CD4-positive, CD25-positive, alpha-beta regulatory T cell (primary cell): ENCODE measurements at regions not wholly inside any gene's neighbourhood (a gene's known extent, or its start where the extent isn't known, plus 50 kb on each side); places are given as distances from the start of the nearest gene placed in this dataset.

Source experiments
- ATAC-seq, 2 donors: fragments of 150-1000 bp; cut with Tn5 transposase; one replicate each; pipeline ENCODE4 v1.10.0; 2021; ENCODE audit warnings: low read depth in 2 of 2, moderate number of reproducible peaks in 2 of 2, moderate library complexity in 1 of 2
- DNase-seq, 3 donors: peaks; one replicate each; pipeline versions ENCODE4 v3.0.0 to v3.0.0-alpha.2; 2012 to 2022; ENCODE audit warnings: mixed read lengths in 1 of 3
- H3K27ac ChIP-seq: one replicate; pipeline ENCODE4 v1.7.0; 2013; ENCODE audit warnings: mild to moderate bottlenecking, low read length; ENCODE audit not compliant: insufficient read depth, poor library complexity, severe bottlenecking
- H3K27me3 ChIP-seq: one replicate; pipeline ENCODE4 v1.7.0; 2013; ENCODE audit warnings: low read length; ENCODE audit not compliant: control insufficient read depth, insufficient read depth
- H3K36me3 ChIP-seq: one replicate; pipeline ENCODE4 v1.7.0; 2013; ENCODE audit warnings: mild to moderate bottlenecking, low read length, moderate library complexity; ENCODE audit not compliant: control insufficient read depth, insufficient read depth
- H3K4me1 ChIP-seq: 2 replicates; pipeline ENCODE4 v1.7.0; 2013; ENCODE audit warnings: mild to moderate bottlenecking, low read length; ENCODE audit not compliant: insufficient read depth, control insufficient read depth, poor library complexity, severe bottlenecking
- H3K4me3 ChIP-seq: one replicate; pipeline ENCODE4 v1.7.0; 2013; ENCODE audit warnings: low read depth, mild to moderate bottlenecking, low read length, moderate library complexity
- H3K9me3 ChIP-seq, 2 experiments: 1 replicate in 1 of 2; 2 replicates in 1 of 2; pipeline ENCODE4 v1.7.0; 2013; ENCODE audit warnings: low read length in 2 of 2, mild to moderate bottlenecking in 1 of 2, moderate library complexity in 1 of 2; ENCODE audit not compliant: control insufficient read depth in 2 of 2
- H3K27ac Mint-ChIP-seq, 3 donors: one replicate each; pipeline ENCODE4 v1.8.0; 2020 to 2022; ENCODE audit warnings: mild to moderate bottlenecking in 3 of 3, mixed read lengths in 3 of 3, moderate library complexity in 2 of 3
- H3K27me3 Mint-ChIP-seq: one replicate; pipeline ENCODE4 v1.8.0; 2022; ENCODE audit warnings: mild to moderate bottlenecking, mixed read lengths
- H3K36me3 Mint-ChIP-seq: one replicate; pipeline ENCODE4 v1.8.0; 2020; ENCODE audit warnings: mixed read lengths
- H3K4me1 Mint-ChIP-seq, 4 donors: one replicate each; pipeline ENCODE4 v1.8.0; 2020 to 2022; ENCODE audit warnings: mixed read lengths in 4 of 4, mild to moderate bottlenecking in 1 of 4
- H3K4me3 Mint-ChIP-seq, 4 donors: one replicate each; pipeline ENCODE4 v1.8.0; 2020 to 2022; ENCODE audit warnings: mild to moderate bottlenecking in 4 of 4, mixed read lengths in 4 of 4, moderate library complexity in 3 of 4
- H3K9me3 Mint-ChIP-seq, 7 donors: one replicate each; pipeline ENCODE4 v1.8.0; 2020 to 2022; ENCODE audit warnings: mixed read lengths in 7 of 7, mild to moderate bottlenecking in 3 of 7, moderate library complexity in 2 of 7

DNA sequence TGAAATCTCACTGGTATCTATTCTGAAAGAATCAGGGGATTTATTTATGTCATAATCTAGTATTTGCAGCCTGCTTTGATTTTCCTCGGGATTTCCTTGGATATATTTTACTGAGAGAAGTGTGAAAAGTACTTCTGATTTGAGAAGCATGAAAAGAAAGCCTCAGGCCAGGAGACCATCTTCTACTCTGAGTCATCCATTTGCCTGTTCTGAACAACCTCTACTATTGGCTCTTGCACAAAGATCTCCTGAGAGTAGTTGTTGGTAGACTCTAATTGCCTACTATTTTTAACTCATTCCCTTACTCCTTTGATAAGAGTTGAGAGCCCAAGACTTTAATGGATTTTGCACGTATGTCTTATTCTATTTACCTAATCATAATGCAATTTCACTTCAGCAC, 318.9 kb downstream of the BCHE start:
- Mint-ChIP-seq H3K36me3 (no peaks in the 10 kb centered on the region), H3K27ac (no peak overlapping the region), H3K4me1 (no peaks in the 10 kb centered on the region), H3K9me3 (peaks cover 5 to 30% (median 10%) of the 10 kb centered on the region in 7 donors), H3K27me3 (no peaks in the 10 kb centered on the region), H3K4me3 (no peak overlapping the region)
- ATAC-seq (no peak), DNase-seq (no peak)
- H3K4me3 ChIP-seq: no peak overlapping the region
- no peaks in the 10 kb centered on the region for H3K27me3 ChIP-seq
- H3K36me3 ChIP-seq: no peaks in the 10 kb centered on the region
- H3K9me3 ChIP-seq: peaks cover 3 to 6% of the 10 kb centered on the region in 2 experiments
- H3K4me1 ChIP-seq: no peaks in the 10 kb centered on the region
- H3K27ac ChIP-seq: no peak overlapping the region

DNA sequence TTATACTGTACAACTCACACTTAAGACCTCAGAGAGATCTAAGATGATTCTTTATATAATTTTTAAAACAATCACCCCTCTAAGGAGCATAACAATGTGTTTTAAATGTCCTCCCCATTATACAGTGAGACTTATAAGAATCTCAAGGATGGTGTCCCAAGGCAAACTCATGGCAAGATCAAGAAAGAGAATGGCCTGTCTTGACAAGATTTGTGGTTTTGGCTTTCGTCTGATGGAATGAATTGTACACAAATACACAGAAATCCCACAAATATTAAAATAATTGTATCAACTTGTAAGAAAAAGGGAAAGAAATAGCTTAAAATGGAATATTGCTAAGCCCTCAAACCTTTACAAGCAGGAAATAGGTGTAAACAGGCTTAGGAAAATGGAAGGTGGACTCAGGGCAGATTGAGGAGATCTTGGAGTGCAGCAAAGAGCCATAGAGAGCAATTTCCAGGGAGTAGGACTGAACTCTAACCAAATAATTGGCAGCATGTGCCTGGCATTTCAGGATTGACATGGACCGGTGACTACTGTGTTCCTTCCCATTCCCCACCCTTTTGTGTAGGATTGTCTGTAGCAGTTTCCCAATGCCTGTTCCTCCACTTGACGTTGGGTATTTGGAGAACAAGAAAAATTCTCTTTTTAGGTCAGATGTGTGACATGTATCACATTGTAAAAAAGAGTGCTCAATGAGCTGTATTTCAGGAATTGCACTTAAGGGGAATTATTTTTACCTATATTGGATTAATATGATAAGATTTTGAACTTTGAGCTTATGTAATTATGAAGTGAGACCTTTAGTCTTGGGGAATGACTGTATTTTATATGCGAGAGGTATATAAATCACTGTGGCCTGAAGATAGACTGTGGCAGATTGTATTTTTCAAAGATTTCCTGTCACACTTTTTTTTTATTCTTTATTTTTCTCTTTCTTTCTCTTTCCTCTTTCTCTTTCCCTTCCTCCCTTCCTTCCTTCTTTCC, 317.8 kb upstream of the SLITRK3 start:
- ATAC-seq (no peak), DNase-seq (no peak)
- no peak overlapping the region for H3K4me3 Mint-ChIP-seq
- no peaks in the 10 kb centered on the region for H3K27me3 Mint-ChIP-seq
- H3K36me3 Mint-ChIP-seq: no peaks in the 10 kb centered on the region
- no peaks in the 10 kb centered on the region for H3K27me3 ChIP-seq
- H3K27ac ChIP-seq: no peak overlapping the region
- H3K9me3 ChIP-seq: peaks cover 11% of the 10 kb centered on the region in 2 experiments
- H3K36me3 ChIP-seq: no peaks in the 10 kb centered on the region
- H3K27ac Mint-ChIP-seq: peak overlapping the region in 1 of 3 donors; percentile 40
- no peaks in the 10 kb centered on the region for H3K4me1 ChIP-seq
- no peaks in the 10 kb centered on the region for H3K4me1 Mint-ChIP-seq
- H3K4me3 ChIP-seq: no peak overlapping the region
- peaks cover 0 to 34% (median 7%) of the 10 kb centered on the region in 7 donors for H3K9me3 Mint-ChIP-seq

DNA sequence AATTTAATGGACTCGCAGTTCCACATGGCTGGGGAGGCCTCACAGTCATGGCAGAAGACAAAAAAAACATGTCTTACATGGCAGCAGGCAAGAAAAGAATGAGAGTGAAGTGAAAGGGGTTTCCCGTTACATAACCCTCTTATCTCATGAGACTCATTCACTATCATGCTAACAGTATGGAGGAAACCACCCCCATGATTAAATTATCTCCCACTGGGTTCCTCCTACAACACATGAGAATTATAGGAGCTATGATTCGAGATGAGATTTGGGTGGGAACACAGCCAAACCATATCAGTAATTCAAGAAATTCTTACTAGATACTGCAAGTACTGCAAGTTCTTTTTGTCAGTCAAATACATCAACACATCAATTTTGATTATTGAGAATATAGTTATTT, 311.4 kb upstream of the SLITRK3 start:
- no peak overlapping the region for H3K27ac ChIP-seq
- Mint-ChIP-seq H3K27ac (no peak overlapping the region), H3K9me3 (peaks cover 4 to 27% (median 11%) of the 10 kb centered on the region in 7 donors), H3K27me3 (no peaks in the 10 kb centered on the region), H3K4me1 (no peaks in the 10 kb centered on the region), H3K4me3 (no peak overlapping the region), H3K36me3 (no peaks in the 10 kb centered on the region)
- no peaks in the 10 kb centered on the region for H3K27me3 ChIP-seq
- ATAC-seq (no peak), DNase-seq (no peak)
- no peaks in the 10 kb centered on the region for H3K4me1 ChIP-seq
- no peaks in the 10 kb centered on the region for H3K36me3 ChIP-seq
- peaks cover 6 to 21% of the 10 kb centered on the region in 2 experiments for H3K9me3 ChIP-seq
- no peak overlapping the region for H3K4me3 ChIP-seq

DNA sequence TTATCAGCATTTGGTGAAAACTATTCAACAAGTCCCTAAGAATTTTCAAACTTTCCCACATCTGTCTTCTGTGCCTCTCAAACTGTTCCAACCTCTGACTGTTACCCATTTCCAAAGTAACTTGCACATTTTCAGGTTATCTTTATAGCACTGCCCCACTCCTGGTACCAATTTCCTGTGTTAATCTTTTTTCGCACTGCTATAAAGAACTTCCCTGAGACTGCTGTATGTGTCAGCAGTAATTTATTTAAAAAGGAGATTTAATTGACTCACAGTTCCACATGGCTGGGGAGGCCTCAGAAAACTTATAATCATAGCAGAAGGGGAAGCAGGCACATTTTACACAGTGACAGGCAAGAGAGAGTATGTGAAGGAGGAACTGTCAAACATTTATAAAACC, 310.9 kb upstream of the SLITRK3 start:
- DNase-seq (no peak), ATAC-seq (no peak)
- no peak overlapping the region for H3K4me3 Mint-ChIP-seq
- Histone ChIP-seq H3K9me3 (peaks cover 5 to 21% of the 10 kb centered on the region in 2 experiments), H3K36me3 (no peaks in the 10 kb centered on the region), H3K4me3 (no peak overlapping the region), H3K27me3 (no peaks in the 10 kb centered on the region), H3K27ac (no peak overlapping the region), H3K4me1 (no peaks in the 10 kb centered on the region)
- H3K27ac Mint-ChIP-seq: no peak overlapping the region
- H3K36me3 Mint-ChIP-seq: no peaks in the 10 kb centered on the region
- no peaks in the 10 kb centered on the region for H3K27me3 Mint-ChIP-seq
- H3K4me1 Mint-ChIP-seq: no peaks in the 10 kb centered on the region
- peaks cover 4 to 23% (median 11%) of the 10 kb centered on the region in 7 donors for H3K9me3 Mint-ChIP-seq

DNA sequence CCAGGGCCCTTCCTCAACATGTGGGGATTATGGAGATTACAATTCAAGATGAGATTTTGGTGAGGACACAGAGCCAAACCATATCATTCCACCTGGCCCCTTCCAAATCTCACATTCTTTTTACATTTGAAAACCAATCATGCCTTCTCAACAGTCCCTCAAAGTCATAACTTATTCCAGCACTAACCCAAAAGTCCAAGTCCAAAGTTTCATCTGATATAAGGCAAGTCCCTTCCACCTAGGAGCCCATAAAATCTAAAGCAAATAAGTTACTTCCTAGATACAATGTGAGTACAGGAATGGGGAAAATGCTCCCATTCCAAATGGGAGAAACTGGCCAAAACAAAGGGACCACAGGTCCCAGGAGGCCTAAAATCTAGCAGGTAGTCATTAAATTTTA, 309.5 kb upstream of the SLITRK3 start:
- Mint-ChIP-seq H3K27ac (no peak overlapping the region), H3K9me3 (peaks cover 4 to 19% (median 10%) of the 10 kb centered on the region in 7 donors), H3K4me1 (no peaks in the 10 kb centered on the region), H3K4me3 (no peak overlapping the region), H3K36me3 (no peaks in the 10 kb centered on the region), H3K27me3 (no peaks in the 10 kb centered on the region)
- H3K4me3 ChIP-seq: no peak overlapping the region
- H3K27me3 ChIP-seq: no peaks in the 10 kb centered on the region
- peaks cover 0 to 13% of the 10 kb centered on the region in 2 experiments for H3K9me3 ChIP-seq
- H3K27ac ChIP-seq: no peak overlapping the region
- ATAC-seq (no peak), DNase-seq (no peak)
- no peaks in the 10 kb centered on the region for H3K36me3 ChIP-seq
- no peaks in the 10 kb centered on the region for H3K4me1 ChIP-seq

DNA sequence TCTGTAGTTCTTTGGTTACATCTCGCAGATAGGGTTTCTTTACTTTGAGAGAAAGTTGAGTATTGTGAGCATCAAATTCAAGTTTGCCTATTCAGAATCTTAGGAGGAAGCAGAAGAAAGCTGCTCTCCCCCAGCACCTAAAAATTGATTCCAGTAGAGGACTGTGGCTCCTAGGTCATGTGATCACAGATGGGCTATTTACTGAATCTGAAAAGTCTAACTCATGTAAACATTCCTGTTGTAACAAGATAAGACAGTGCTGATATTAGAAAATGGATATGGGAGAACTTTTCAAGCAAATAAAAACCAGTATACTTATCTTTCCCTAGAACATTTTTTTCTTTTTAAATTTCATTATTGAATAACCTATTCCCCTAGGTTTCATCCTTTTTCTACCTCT, 308.4 kb upstream of the SLITRK3 start:
- H3K27me3 Mint-ChIP-seq: no peaks in the 10 kb centered on the region
- peaks cover 0 to 18% (median 10%) of the 10 kb centered on the region in 7 donors for H3K9me3 Mint-ChIP-seq
- Histone ChIP-seq H3K27me3 (no peaks in the 10 kb centered on the region), H3K4me1 (no peaks in the 10 kb centered on the region), H3K27ac (no peak overlapping the region), H3K9me3 (peaks cover 0 to 13% of the 10 kb centered on the region in 2 experiments), H3K4me3 (no peak overlapping the region), H3K36me3 (no peaks in the 10 kb centered on the region)
- no peak overlapping the region for H3K27ac Mint-ChIP-seq
- DNase-seq: no peak
- no peaks in the 10 kb centered on the region for H3K36me3 Mint-ChIP-seq
- ATAC-seq: no peak
- no peak overlapping the region for H3K4me3 Mint-ChIP-seq
- H3K4me1 Mint-ChIP-seq: no peaks in the 10 kb centered on the region

DNA sequence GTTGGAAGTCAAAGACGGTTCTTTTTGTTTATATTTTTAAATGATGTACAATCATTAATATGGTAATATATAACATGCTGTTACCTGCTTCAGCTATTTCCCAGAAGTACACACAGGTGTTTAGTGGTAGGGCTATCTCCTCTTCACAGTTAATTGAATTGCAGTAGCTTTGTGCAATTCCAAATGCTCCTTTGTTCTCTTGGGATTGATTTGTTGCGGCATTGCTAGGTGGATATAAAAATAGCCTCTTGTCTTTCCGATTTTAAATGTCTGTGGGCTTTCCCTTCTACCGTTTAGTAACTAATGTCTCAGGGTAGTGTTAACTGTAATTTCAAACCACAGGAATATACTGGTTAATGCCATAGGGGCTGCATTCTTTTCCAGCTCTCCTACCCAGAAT, 307.6 kb upstream of the SLITRK3 start:
- H3K27ac Mint-ChIP-seq: no peak overlapping the region

DNA sequence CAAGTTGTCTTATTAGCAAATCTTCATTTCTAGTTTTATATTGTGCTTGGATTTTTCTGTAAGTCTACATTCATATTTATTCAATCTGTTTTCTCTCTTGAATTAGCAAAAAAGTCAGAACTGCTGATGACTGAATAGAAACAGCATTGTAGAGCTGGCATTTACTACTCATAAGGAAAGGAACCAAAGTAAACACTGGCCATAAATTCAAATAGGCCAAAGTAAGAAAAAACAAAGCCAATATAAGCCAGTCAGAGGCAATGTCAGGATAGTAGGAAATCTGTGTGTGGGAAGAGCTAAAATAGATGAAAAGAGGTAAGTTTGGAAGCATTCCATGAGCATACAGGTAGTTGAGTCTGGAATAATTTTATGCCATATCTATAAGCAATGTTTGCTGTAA, 307.2 kb upstream of the SLITRK3 start:
- no peaks in the 10 kb centered on the region for H3K4me1 ChIP-seq
- Mint-ChIP-seq H3K27ac (no peak overlapping the region), H3K9me3 (peaks cover 0 to 24% (median 11%) of the 10 kb centered on the region in 7 donors), H3K4me1 (no peaks in the 10 kb centered on the region), H3K27me3 (no peaks in the 10 kb centered on the region), H3K36me3 (no peaks in the 10 kb centered on the region), H3K4me3 (no peak overlapping the region)
- H3K4me3 ChIP-seq: no peak overlapping the region
- H3K27me3 ChIP-seq: no peaks in the 10 kb centered on the region
- H3K9me3 ChIP-seq: peaks cover 0 to 8% of the 10 kb centered on the region in 2 experiments
- no peaks in the 10 kb centered on the region for H3K36me3 ChIP-seq
- H3K27ac ChIP-seq: no peak overlapping the region
- no peak for DNase-seq
- ATAC-seq: no peak

More for the DNA sequence above, 307.6 kb upstream of the SLITRK3 start:
- H3K36me3 ChIP-seq: no peaks in the 10 kb centered on the region
- H3K4me3 ChIP-seq: no peak overlapping the region
- Mint-ChIP-seq H3K4me1 (no peaks in the 10 kb centered on the region), H3K36me3 (no peaks in the 10 kb centered on the region), H3K27me3 (no peaks in the 10 kb centered on the region), H3K4me3 (no peak overlapping the region), H3K9me3 (peaks cover 0 to 20% (median 11%) of the 10 kb centered on the region in 7 donors)
- ATAC-seq (no peak), DNase-seq (no peak)
- H3K27me3 ChIP-seq: no peaks in the 10 kb centered on the region
- H3K27ac ChIP-seq: no peak overlapping the region
- peaks cover 0 to 8% of the 10 kb centered on the region in 2 experiments for H3K9me3 ChIP-seq
- H3K4me1 ChIP-seq: no peaks in the 10 kb centered on the region
